Type B pancreatic cell (in vitro differentiated cells): ENCODE measurements at regions not wholly inside any gene's neighbourhood (a gene's known extent, or its start where the extent isn't known, plus 50 kb on each side); places are given as distances from the start of the nearest gene placed in this dataset.

ENCODE experiments used
- DNase-seq: peaks from one replicate; pipeline ENCODE4 v3.0.0; 2021; ENCODE audit warnings: mixed read lengths; ENCODE audit not compliant: unreplicated experiment; ENCODE audit errors: extremely low spot score
- H3K27ac Mint-ChIP-seq: 2 replicates; pipeline ENCODE4 v1.8.0; 2021; ENCODE audit warnings: mild to moderate bottlenecking, mixed read lengths
- H3K27me3 Mint-ChIP-seq: 2 replicates; pipeline ENCODE4 v1.8.0; 2021; ENCODE audit warnings: mixed read lengths
- H3K36me3 Mint-ChIP-seq: 2 replicates; pipeline ENCODE4 v1.8.0; 2021; ENCODE audit warnings: mixed read lengths
- H3K4me1 Mint-ChIP-seq: one replicate; pipeline ENCODE4 v1.8.0; 2021; ENCODE audit warnings: mixed read lengths; ENCODE audit not compliant: unreplicated experiment
- H3K4me3 Mint-ChIP-seq: 2 replicates; pipeline ENCODE4 v1.8.0; 2021; ENCODE audit warnings: mild to moderate bottlenecking, mixed read lengths
- H3K9me3 Mint-ChIP-seq: 2 replicates; pipeline ENCODE4 v1.8.0; 2021; ENCODE audit warnings: mixed read lengths
- TF ChIP-seq, protein P1 (sequence below): fragments of 200-600 bp; sonication (generic); conservative IDR thresholded peaks from 2 replicates; pipeline ENCODE4 v1.5.0; 2021; ENCODE audit warnings: antibody characterized with exemption, mild to moderate bottlenecking

DNA sequence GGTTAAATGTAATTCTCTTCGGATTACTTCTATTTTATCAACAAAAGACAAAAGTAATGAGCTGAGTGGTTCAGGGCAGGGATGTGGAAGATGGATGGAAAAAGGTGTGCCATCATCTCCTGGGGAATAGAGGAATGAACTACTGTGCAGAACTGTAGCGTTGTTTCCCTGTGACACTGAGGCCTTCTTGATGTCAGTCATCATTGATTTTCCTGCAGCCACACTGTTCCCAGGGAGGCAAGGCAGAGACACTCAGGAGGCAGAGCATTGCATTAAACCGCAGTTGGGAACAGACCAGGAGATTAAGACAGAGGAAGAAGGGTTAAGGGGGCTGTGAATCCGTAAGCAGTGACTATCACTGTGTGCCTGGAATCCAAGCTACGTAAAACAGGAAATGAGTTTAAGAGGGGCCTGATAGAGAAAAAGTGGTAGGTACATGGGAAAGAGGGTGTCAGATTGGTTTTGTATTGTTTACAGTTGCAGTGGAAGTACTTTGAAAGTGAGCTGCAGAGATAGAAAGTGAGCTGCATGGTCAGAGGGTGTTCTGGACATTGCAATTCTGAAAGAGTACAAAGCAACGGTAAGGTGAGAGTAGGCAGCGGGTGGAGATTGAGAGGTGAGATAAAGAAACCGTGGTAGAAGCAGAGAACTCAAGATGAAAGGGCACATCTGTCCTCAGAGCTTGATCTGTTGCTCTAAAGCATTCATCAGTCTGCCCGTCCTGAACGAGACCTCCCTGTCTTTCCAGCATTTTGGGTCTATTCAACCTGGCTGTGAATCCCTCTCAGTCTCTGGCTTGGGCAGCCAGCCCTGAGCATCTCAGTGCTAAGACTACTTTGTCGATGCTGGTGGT is 793.4 kb upstream of the CELF4 start:
- H3K4me1 Mint-ChIP-seq, result peaks cover 7% of the 10 kb centered on the region
- H3K9me3 Mint-ChIP-seq, result no peaks in the 10 kb centered on the region
- H3K36me3 Mint-ChIP-seq, result no peaks in the 10 kb centered on the region
- no peak overlapping the region for H3K4me3 Mint-ChIP-seq
- TF ChIP-seq, protein P1, sequence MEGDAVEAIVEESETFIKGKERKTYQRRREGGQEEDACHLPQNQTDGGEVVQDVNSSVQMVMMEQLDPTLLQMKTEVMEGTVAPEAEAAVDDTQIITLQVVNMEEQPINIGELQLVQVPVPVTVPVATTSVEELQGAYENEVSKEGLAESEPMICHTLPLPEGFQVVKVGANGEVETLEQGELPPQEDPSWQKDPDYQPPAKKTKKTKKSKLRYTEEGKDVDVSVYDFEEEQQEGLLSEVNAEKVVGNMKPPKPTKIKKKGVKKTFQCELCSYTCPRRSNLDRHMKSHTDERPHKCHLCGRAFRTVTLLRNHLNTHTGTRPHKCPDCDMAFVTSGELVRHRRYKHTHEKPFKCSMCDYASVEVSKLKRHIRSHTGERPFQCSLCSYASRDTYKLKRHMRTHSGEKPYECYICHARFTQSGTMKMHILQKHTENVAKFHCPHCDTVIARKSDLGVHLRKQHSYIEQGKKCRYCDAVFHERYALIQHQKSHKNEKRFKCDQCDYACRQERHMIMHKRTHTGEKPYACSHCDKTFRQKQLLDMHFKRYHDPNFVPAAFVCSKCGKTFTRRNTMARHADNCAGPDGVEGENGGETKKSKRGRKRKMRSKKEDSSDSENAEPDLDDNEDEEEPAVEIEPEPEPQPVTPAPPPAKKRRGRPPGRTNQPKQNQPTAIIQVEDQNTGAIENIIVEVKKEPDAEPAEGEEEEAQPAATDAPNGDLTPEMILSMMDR, result no peak
- DNase-seq, result no peak
- H3K27me3 Mint-ChIP-seq, result no peaks in the 10 kb centered on the region
- no peak overlapping the region for H3K27ac Mint-ChIP-seq

DNA sequence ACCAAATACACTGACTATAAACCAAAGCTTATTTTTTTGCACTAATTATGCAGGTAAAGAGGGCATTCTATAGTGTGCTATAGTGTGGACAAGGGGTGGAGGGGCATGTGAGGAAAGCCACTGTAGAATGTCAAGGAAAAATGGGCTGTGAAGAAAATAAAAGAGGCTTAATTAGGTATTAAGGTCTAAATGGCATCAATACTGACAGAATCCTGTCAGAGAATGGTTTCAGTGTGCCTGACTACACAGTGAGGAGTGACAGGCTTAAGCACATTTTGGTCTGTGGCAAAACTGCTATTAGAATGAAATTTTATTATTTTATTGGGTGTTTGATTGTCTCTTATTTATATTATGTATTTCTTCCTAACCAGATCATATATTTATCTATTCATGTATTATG is 787.6 kb upstream of the CELF4 start:
- TF ChIP-seq, protein P1, result no peak
- Mint-ChIP-seq H3K27ac (no peak overlapping the region), H3K4me1 (no peaks in the 10 kb centered on the region), H3K9me3 (peaks cover 5% of the 10 kb centered on the region), H3K27me3 (no peaks in the 10 kb centered on the region), H3K36me3 (no peaks in the 10 kb centered on the region), H3K4me3 (no peak overlapping the region)
- no peak for DNase-seq

DNA sequence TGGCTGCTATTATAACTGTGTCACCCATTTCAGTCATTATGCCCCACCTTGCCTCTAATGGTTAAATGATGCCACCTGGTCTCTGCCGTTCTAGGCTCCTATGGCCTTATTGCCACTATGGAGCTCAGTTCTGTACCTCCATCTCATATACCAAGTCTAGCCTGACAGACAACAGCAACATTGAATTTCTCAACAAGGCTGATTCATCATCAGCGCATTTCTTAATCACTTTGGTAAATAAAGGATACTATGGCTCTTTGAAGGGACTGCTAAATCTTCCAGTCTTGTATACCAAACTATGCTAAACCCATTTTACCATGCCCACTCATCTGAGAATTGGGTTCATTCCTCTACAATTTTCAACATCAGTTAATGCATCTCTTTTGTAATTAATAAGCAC is 784.5 kb upstream of the CELF4 start:
- peaks cover 9% of the 10 kb centered on the region for H3K9me3 Mint-ChIP-seq
- no peak for DNase-seq
- H3K36me3 Mint-ChIP-seq, result no peaks in the 10 kb centered on the region
- no peak overlapping the region for H3K27ac Mint-ChIP-seq
- TF ChIP-seq, protein P1, result no peak
- H3K4me3 Mint-ChIP-seq, result no peak overlapping the region
- no peaks in the 10 kb centered on the region for H3K4me1 Mint-ChIP-seq
- no peaks in the 10 kb centered on the region for H3K27me3 Mint-ChIP-seq

DNA sequence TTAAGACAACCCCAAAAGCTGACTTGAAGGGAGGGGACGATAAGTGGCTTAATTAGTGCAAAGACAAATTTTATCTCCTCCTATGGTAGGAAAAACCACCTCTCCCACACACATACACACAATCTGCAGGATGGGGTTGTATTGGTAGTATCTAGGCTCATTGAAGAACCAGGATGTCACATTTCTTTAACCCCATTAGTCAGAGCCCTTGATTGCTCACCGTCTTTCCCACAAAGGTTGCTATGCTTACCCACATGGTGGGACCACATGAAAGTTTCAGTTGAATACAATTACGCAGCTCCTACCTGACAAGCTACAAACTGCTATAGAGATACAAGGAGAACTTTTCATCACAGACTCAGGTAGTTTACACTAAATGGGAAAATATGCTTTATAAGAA is 765.0 kb upstream of the CELF4 start:
- Mint-ChIP-seq H3K27me3 (no peaks in the 10 kb centered on the region), H3K9me3 (peaks cover 3% of the 10 kb centered on the region), H3K4me3 (no peak overlapping the region), H3K27ac (no peak overlapping the region), H3K36me3 (no peaks in the 10 kb centered on the region), H3K4me1 (no peaks in the 10 kb centered on the region)
- no peak for DNase-seq
- TF ChIP-seq, protein P1, result no peak

DNA sequence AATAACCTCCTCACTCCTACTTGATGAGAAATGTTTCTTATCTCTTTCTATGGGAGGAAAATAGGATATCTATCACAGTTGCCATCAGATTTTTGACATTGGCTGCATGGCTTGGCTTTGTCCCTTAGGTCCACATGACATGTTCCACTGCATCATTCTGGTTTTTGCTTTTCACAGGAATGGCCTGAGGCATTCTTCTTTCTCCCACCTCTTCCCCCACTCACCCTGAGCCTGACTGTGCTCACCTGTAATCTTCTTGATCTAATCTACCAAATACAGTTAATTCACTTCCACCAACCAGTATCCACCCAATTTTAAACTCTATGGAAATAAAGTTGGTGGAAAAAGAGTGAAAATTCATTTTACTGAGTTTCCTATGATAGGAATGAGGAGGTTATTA is 763.5 kb upstream of the CELF4 start:
- Mint-ChIP-seq H3K9me3 (peaks cover 3% of the 10 kb centered on the region), H3K27ac (no peak overlapping the region), H3K4me3 (no peak overlapping the region), H3K36me3 (no peaks in the 10 kb centered on the region), H3K4me1 (no peaks in the 10 kb centered on the region), H3K27me3 (no peaks in the 10 kb centered on the region)
- TF ChIP-seq, protein P1, result no peak
- no peak for DNase-seq
